ENCODE measurements at regions not wholly inside any gene's neighbourhood (a gene's known extent, or its start where the extent isn't known, plus 50 kb on each side); places are given as distances from the start of the nearest gene placed in this dataset.

- intact Hi-C loops (cut with micrococcal nuclease) = no loop called here
- DNase-seq = no peak
- Histone ChIP-seq H3K79me2 (ENCODE audit: insufficient read depth, low read length) (no peaks in the 10 kb centered on the region), H3K4me2 (replicated peaks; ENCODE audit: extremely low read depth, low read length, poor library complexity, severe bottlenecking) (no peak overlapping the region), H3K9ac (ENCODE audit: insufficient read depth, low read length, poor library complexity, severe bottlenecking) (no peak overlapping the region), H3K9me3 (replicated peaks in 1 of 2; ENCODE audit: control insufficient read depth in 1 of 2, insufficient read depth in 1 of 2, low read length in 2 of 2) (peaks cover 6 to 34% of the 10 kb centered on the region in 2 donors), H4K20me1 (ENCODE audit: insufficient read depth, low read length) (no peaks in the 10 kb centered on the region), H3K4me3 (replicated peaks in 1 of 3; ENCODE audit: low read depth in 2 of 3, low read length in 3 of 3) (no peak overlapping the region), H3K36me3 (replicated peaks in 1 of 2; ENCODE audit: control insufficient read depth in 1 of 2, insufficient read depth in 2 of 2, low read length in 2 of 2) (no peaks in the 10 kb centered on the region), H3K4me1 (ENCODE audit: control insufficient read depth in 1 of 2, insufficient read depth in 2 of 2, low read length in 2 of 2) (no peaks in the 10 kb centered on the region), H3K27ac (ENCODE audit: low read depth in 1 of 2, low read length in 2 of 2) (no peak overlapping the region), H2AFZ (ENCODE audit: insufficient read depth, low read depth, low read length, poor library complexity, severe bottlenecking) (no peak overlapping the region), H3K27me3 (ENCODE audit: control insufficient read depth in 2 of 2, insufficient read depth in 2 of 2, low read length in 2 of 2) (no peaks in the 10 kb centered on the region)
- Mint-ChIP-seq H3K4me1 (no peaks in the 10 kb centered on the region), H3K36me3 (no peaks in the 10 kb centered on the region), H3K4me3 (no peak overlapping the region), H3K27me3 (ENCODE audit: low read depth in 3 of 3) (peaks cover 0 to 4% (median 0%) of the 10 kb centered on the region in 3 donors), H3K27ac (no peak overlapping the region), H3K9me3 (peaks cover 6 to 33% (median 13%) of the 10 kb centered on the region in 7 donors)
- WGBS (ENCODE audit: insufficient coverage) = 82% methylated on average over 29 of the region's 29 CpGs
- TF ChIP-seq CTCF (IDR thresholded peaks at IDR 0.05) = no peak
Observed at GRCh38 chr5:3305432-3305831, 290.2 kb upstream of the IRX1 start.

- no peak for DNase-seq
- Histone ChIP-seq H3K27me3 (ENCODE audit: control insufficient read depth in 2 of 2, insufficient read depth in 2 of 2, low read length in 2 of 2) (no peaks in the 10 kb centered on the region), H3K4me2 (replicated peaks; ENCODE audit: extremely low read depth, low read length, poor library complexity, severe bottlenecking) (no peak overlapping the region), H4K20me1 (ENCODE audit: insufficient read depth, low read length) (no peaks in the 10 kb centered on the region), H3K27ac (ENCODE audit: low read depth in 1 of 2, low read length in 2 of 2) (no peak overlapping the region), H3K9me3 (replicated peaks in 1 of 2; ENCODE audit: control insufficient read depth in 1 of 2, insufficient read depth in 1 of 2, low read length in 2 of 2) (peaks cover 6 to 30% of the 10 kb centered on the region in 2 donors), H3K4me1 (ENCODE audit: control insufficient read depth in 1 of 2, insufficient read depth in 2 of 2, low read length in 2 of 2) (no peaks in the 10 kb centered on the region), H3K79me2 (ENCODE audit: insufficient read depth, low read length) (no peaks in the 10 kb centered on the region), H2AFZ (ENCODE audit: insufficient read depth, low read depth, low read length, poor library complexity, severe bottlenecking) (no peak overlapping the region), H3K4me3 (replicated peaks in 1 of 3; ENCODE audit: low read depth in 2 of 3, low read length in 3 of 3) (no peak overlapping the region), H3K36me3 (replicated peaks in 1 of 2; ENCODE audit: control insufficient read depth in 1 of 2, insufficient read depth in 2 of 2, low read length in 2 of 2) (no peaks in the 10 kb centered on the region), H3K9ac (ENCODE audit: insufficient read depth, low read length, poor library complexity, severe bottlenecking) (no peak overlapping the region)
- Mint-ChIP-seq H3K4me3 (no peak overlapping the region), H3K9me3 (peaks cover 5 to 33% (median 12%) of the 10 kb centered on the region in 7 donors), H3K27ac (no peak overlapping the region), H3K36me3 (no peaks in the 10 kb centered on the region), H3K27me3 (ENCODE audit: low read depth in 3 of 3) (peaks cover 0 to 5% (median 0%) of the 10 kb centered on the region in 3 donors), H3K4me1 (no peaks in the 10 kb centered on the region)
- 87% methylated on average over 10 of the region's 10 CpGs for WGBS (ENCODE audit: insufficient coverage)
- intact Hi-C loops (cut with micrococcal nuclease) = no loop called here
- no peak for TF ChIP-seq CTCF (IDR thresholded peaks at IDR 0.05)
Observed at GRCh38 chr5:3304346-3304745, 291.3 kb upstream of the IRX1 start.
